Activated naive CD8-positive, alpha-beta T cell treated with anti-CD3 and anti-CD28 coated beads, Interleukin-2, amount 10 ng/mL, durations not matched to agents 7 days and 5 days (primary cell): ENCODE measurements at regions not wholly inside any gene's neighbourhood (a gene's known extent, or its start where the extent isn't known, plus 50 kb on each side); places are given as distances from the start of the nearest gene placed in this dataset.
A peak's percentile ranks its signal among the peaks of the same experiment; 100 is the strongest.
"Not testable (repeated sequence)": the region's sequence is repeated elsewhere in the genome, so short reads cannot be mapped to it uniquely, and the experiment has no call there.

Experiments
- ATAC-seq: fragments of 150-1000 bp; cut with Tn5 transposase; one replicate; pipeline ENCODE4 v1.10.0; 2021; ENCODE audit warnings: low read depth, moderate library complexity
- POLR2A ChIA-PET: fragments of 350-600 bp; sonication (Branson Sonifier 250); formaldehyde crosslinking; loops from one replicate; lab custom pipeline; 2021; ENCODE audit warnings: antibody characterized with exemption; lab: Charles Lee
- DNase-seq: peaks from one replicate; pipeline ENCODE4 v3.0.0; 2021
- H3K27ac Mint-ChIP-seq: one replicate; pipeline ENCODE4 v1.8.0; 2022; ENCODE audit warnings: mild to moderate bottlenecking, mixed read lengths
- H3K27me3 Mint-ChIP-seq: one replicate; pipeline ENCODE4 v1.8.0; 2022; ENCODE audit warnings: mild to moderate bottlenecking, moderate library complexity, mixed read lengths
- H3K36me3 Mint-ChIP-seq: one replicate; pipeline ENCODE4 v1.8.0; 2021; ENCODE audit warnings: mild to moderate bottlenecking, mixed read lengths
- H3K4me1 Mint-ChIP-seq: one replicate; pipeline ENCODE4 v1.8.0; 2021; ENCODE audit warnings: mixed read lengths
- H3K4me3 Mint-ChIP-seq: one replicate; pipeline ENCODE4 v1.8.0; 2022; ENCODE audit warnings: mild to moderate bottlenecking, moderate library complexity, mixed read lengths
- H3K9me3 Mint-ChIP-seq: one replicate; pipeline ENCODE4 v1.8.0; 2021; ENCODE audit warnings: mixed read lengths

DNA sequence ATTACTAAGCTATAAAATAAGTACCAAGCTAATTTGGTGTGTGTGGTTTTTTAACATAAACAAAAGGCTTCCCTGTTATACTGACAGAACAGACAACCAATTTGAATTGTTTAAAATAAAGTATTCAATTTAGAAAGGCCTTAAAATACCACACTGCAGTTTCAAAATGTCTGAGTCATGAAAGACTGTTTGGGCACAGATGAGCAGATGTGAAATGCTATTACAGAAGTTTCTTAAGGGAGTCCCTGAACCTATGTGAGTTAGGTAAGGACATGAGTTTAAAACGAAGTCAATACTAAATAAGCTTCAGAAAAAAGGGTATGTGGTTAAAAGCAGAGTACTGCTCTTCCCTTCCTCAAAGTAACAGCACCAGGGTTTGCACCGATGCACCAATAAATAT lies 69.7 kb upstream of the SETMAR start:
- no peak overlapping the region for H3K4me3 Mint-ChIP-seq
- no peak overlapping the region for H3K27ac Mint-ChIP-seq
- POLR2A ChIA-PET: no interaction called here
- no peak for DNase-seq
- H3K4me1 Mint-ChIP-seq: peaks cover 2% of the 10 kb centered on the region
- no peaks in the 10 kb centered on the region for H3K36me3 Mint-ChIP-seq
- no peak for ATAC-seq
- no peaks in the 10 kb centered on the region for H3K27me3 Mint-ChIP-seq
- no peaks in the 10 kb centered on the region for H3K9me3 Mint-ChIP-seq

DNA sequence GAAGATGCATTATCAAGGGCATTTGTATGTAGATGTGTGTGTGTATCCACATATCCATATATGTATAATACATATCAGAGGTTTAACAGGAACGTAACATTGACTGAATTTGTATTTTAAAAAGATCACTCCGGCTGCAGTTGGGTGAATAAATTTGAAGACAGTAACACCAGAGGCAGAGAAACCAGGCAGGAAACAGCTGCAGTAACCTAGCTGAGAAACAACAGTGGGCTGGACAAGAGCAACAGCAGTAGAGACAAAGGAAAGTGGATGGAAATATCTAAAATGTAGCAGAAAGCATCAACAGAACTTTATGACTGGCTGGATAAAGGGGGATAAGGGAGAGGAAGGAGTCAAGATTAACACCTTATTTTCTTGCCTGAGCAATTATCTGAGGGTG lies 68.3 kb upstream of the SETMAR start:
- ATAC-seq (no peak), DNase-seq (no peak)
- no peak overlapping the region for H3K27ac Mint-ChIP-seq
- no peaks in the 10 kb centered on the region for H3K36me3 Mint-ChIP-seq
- POLR2A ChIA-PET: no interaction called here
- peaks cover 3% of the 10 kb centered on the region for H3K9me3 Mint-ChIP-seq
- peaks cover 2% of the 10 kb centered on the region for H3K4me1 Mint-ChIP-seq
- no peaks in the 10 kb centered on the region for H3K27me3 Mint-ChIP-seq
- no peak overlapping the region for H3K4me3 Mint-ChIP-seq

DNA sequence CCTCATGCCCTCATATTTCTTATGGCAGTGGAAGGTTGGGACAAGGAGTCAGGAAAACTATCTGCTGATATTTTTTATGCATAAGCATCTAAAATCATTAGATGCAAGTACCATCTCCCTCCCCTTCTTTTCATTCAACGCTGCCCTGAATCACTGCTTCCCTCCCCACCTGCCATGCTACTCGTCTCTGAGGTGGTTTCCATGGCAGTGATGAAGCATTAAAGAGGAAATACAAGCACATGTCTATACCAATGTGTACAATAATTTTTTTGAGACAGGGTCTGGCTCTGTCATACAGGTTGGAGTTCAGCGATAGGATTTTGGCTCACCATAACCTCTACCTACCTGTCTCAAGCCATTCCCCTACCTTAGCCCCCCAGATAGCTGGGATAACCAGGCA lies 67.5 kb upstream of the SETMAR start:
- H3K4me3 Mint-ChIP-seq: no peak overlapping the region
- ATAC-seq (no peak), DNase-seq (no peak)
- peaks cover 4% of the 10 kb centered on the region for H3K9me3 Mint-ChIP-seq
- POLR2A ChIA-PET: no interaction called here
- peaks cover 2% of the 10 kb centered on the region for H3K4me1 Mint-ChIP-seq
- no peaks in the 10 kb centered on the region for H3K36me3 Mint-ChIP-seq
- no peak overlapping the region for H3K27ac Mint-ChIP-seq
- no peaks in the 10 kb centered on the region for H3K27me3 Mint-ChIP-seq

DNA sequence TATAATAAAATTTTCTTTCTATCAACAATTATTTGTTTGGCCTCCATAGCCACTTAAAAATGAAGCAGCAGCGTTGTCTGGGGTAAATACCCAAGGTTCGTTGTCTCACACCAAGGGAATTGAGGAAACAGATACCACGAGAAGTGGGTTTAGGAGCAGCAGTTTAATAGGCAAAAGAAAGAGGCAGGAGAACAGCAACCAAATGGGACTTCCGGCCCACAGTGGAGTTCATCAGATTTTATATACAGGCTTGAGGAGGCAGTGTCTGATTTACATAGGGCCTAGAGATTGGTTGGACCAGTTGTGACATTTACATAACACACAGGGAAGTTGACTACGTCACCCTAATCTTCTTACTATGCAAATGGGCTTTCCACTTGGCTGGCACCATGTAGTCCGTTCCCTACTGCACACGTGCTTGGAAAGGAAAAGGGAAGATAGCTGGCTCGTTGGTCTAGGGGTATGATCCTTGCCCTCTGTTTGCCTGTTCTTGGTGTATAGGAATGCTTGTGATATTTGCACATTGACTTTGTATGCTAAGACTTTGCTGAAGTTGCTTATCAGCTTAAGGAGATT lies 61.5 kb upstream of the SETMAR start:
- no peaks in the 10 kb centered on the region for H3K27me3 Mint-ChIP-seq
- no peaks in the 10 kb centered on the region for H3K36me3 Mint-ChIP-seq
- no peak overlapping the region for H3K4me3 Mint-ChIP-seq

DNA sequence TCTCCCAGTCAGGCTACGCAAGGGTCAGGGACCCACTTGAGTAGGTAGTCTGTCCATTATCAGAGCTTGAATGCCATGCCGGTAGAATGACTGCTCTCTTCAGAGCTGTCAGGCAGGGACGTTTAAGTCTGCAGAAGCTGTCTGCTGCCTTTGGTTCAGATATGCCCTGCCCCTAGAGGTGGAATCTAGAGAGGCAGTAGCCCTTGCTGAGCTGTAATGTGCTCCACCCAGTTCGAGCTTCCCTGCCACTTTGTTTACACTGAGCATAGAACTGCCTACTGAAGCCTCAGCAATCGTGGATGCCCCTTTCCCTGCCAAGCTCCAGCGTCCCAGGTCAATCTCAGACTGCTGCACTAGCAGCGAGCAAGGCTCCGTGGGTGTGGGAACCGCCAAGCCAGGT lies 57.5 kb upstream of the SETMAR start:
- Mint-ChIP-seq H3K9me3 (peaks cover 2% of the 10 kb centered on the region), H3K36me3 (no peaks in the 10 kb centered on the region), H3K27me3 (no peaks in the 10 kb centered on the region), H3K27ac (no peak overlapping the region), H3K4me3 (no peak overlapping the region), H3K4me1 (peaks cover 5% of the 10 kb centered on the region)
- DNase-seq (no peak), ATAC-seq (no peak)
- POLR2A ChIA-PET: no interaction called here

More for the DNA sequence above, 61.5 kb upstream of the SETMAR start:
- POLR2A ChIA-PET: no interaction called here
- DNase-seq: no peak
- Mint-ChIP-seq H3K9me3 (peaks cover 5% of the 10 kb centered on the region), H3K27ac (no peak overlapping the region), H3K4me1 (no peaks in the 10 kb centered on the region)
- ATAC-seq: no peak

DNA sequence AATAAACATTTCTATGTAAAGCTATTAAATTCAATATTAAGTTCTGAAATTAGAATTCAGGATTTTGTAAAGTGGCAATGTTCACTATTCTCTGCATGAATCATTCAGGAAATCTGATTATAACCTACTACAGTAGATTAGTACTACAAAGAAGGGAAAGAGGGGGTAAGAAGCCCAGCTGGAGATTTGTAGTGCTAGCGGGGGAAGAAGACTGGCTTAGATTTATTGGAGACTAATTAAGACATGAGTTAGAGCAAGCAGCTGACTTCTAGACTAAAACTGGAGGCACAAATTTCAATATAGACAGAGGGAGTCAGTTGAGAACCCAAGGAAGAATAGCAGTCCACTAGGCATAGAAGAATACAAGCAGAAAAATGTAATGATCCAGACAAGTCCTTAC lies 55.8 kb upstream of the SETMAR start:
- no peaks in the 10 kb centered on the region for H3K27me3 Mint-ChIP-seq
- H3K4me1 Mint-ChIP-seq: peaks cover 16% of the 10 kb centered on the region
- no peaks in the 10 kb centered on the region for H3K36me3 Mint-ChIP-seq
- H3K4me3 Mint-ChIP-seq: no peak overlapping the region
- no peak for ATAC-seq
- DNase-seq: no peak
- no peak overlapping the region for H3K27ac Mint-ChIP-seq
- POLR2A ChIA-PET: no interaction called here
- peaks cover 2% of the 10 kb centered on the region for H3K9me3 Mint-ChIP-seq

DNA sequence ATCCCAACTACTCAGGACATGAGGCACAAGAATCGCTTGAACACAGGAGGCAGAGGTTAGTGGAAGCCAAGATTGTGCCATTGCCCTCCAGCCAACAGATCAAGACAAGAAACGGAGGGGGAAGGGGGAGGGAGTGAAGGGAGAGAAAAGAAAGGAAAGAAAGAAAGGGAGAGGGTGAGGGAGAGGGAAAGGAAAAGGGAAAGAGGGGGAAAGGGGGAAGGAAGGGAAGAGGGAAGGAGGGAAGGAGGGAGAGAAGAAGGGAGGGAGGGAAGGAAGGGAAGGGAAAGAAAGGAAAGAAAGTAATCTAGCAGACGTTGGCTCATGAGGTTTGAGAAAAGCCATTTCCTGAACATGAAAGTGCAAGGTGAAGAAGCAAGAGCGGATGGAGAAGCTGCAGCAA lies 53.1 kb upstream of the SETMAR start:
- Mint-ChIP-seq H3K36me3 (no peaks in the 10 kb centered on the region), H3K27me3 (no peaks in the 10 kb centered on the region), H3K4me1 (peaks cover 16% of the 10 kb centered on the region), H3K27ac (no peak overlapping the region), H3K9me3 (peaks cover 1% of the 10 kb centered on the region), H3K4me3 (no peak overlapping the region)
- ATAC-seq: no peak
- no peak for DNase-seq
- POLR2A ChIA-PET: no interaction called here

DNA sequence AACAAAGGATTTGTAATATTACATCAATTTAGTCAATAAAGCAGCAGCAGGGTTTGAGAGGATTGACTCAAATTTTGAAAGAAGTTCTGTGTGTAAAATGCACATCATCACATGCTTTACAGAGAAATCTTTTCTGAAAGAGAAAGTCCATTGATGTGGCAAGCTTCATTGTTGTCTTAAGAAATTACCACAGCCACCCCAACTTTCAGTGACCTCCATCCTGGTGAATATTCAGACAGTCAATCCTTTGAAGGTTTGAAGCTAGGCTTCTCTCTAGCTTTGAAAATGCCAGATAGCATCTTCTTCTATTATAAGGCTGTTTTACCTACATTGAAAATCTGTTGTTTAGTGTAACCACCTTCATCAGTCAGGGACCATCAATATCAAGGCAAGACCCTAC lies 51.8 kb upstream of the SETMAR start:
- ATAC-seq: peak; percentile 52
- Mint-ChIP-seq H3K4me1 (peaks cover 16% of the 10 kb centered on the region), H3K9me3 (peaks cover 1% of the 10 kb centered on the region), H3K4me3 (no peak overlapping the region), H3K36me3 (no peaks in the 10 kb centered on the region), H3K27me3 (no peaks in the 10 kb centered on the region), H3K27ac (no peak overlapping the region)
- DNase-seq: no peak
- POLR2A ChIA-PET: interaction anchor here (0.9 kb wide), 1 partner anchor 19 kb away, joined by 3 read pairs; no protein-coding TSS in a partner anchor

DNA sequence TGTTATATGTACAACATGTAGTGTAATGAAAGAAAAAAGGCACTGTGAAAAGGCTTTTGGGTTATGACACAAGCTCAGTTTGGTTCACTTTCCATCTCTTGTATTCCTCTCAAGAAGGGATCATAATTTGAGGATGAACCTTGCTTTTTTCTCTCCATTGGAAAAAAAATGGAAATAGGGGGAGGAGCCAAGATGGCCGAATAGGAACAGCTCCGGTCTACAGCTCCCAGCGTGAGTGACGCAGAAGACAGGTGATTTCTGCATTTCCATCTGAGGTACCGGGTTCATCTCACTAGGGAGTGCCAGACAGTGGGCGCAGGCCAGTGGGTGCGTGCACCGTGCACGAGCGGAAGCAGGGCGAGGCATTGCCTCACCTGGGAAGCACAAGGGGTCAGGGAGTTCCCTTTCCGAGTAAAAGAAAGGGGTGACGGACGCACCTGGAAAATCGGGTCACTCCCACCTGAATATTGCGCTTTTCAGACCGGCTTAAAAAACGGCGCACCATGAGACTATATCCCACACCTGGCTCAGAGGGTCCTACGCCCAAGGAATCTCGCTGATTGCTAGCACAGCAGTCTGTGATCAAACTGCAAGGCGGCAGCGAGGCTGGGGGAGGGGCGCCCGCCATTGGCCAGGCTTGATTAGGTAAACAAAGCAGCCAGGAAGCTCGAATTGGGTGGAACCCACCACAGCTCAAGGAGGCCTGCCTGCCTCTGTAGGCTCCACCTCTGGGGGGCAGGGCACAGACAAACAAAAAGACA lies 49.9 kb upstream of the SETMAR start:
- H3K4me3 Mint-ChIP-seq, POLR2A ChIA-PET, H3K36me3 Mint-ChIP-seq, DNase-seq, ATAC-seq, H3K9me3 Mint-ChIP-seq, H3K27me3 Mint-ChIP-seq, H3K27ac Mint-ChIP-seq: not testable (repeated sequence)
- peaks cover 16% of the 10 kb centered on the region for H3K4me1 Mint-ChIP-seq
